NT2/D1 (cell line): ENCODE measurements at regions not wholly inside any gene's neighbourhood (a gene's known extent, or its start where the extent isn't known, plus 50 kb on each side); places are given as distances from the start of the nearest gene placed in this dataset.

Experiments used
- DNase-seq: peaks from one replicate; pipeline ENCODE4 v3.0.0-alpha.2; 2011; ENCODE audit warnings: low read depth, low spot score
- H3K27me3 ChIP-seq: 2 replicates; pipeline ENCODE4 v1.6.0; 2011; ENCODE audit warnings: mild to moderate bottlenecking; ENCODE audit not compliant: insufficient read length, insufficient read depth
- H3K36me3 ChIP-seq: 2 replicates; pipeline ENCODE4 v1.6.1; 2011; ENCODE audit warnings: mild to moderate bottlenecking, low read length, mixed read lengths; ENCODE audit not compliant: insufficient read depth, insufficient read length
- H3K4me1 ChIP-seq: 2 replicates; pipeline ENCODE4 v1.5.1; 2011; ENCODE audit not compliant: insufficient read depth, insufficient read length
- H3K4me3 ChIP-seq: 2 replicates; pipeline ENCODE4 v1.5.1; 2011; ENCODE audit warnings: low read depth; ENCODE audit not compliant: insufficient read length
- H3K9ac ChIP-seq: 2 replicates; pipeline ENCODE4 v1.6.0; 2011; ENCODE audit warnings: low read depth; ENCODE audit not compliant: insufficient read length
- H3K9me3 ChIP-seq: 2 replicates; pipeline ENCODE4 v1.5.1; 2011; ENCODE audit warnings: mild to moderate bottlenecking, low read length; ENCODE audit not compliant: insufficient read depth
- SUZ12 ChIP-seq: IDR thresholded peaks from 2 replicates; pipeline ENCODE4 v1.6.1; 2011; ENCODE audit not compliant: insufficient read length, insufficient read depth; ENCODE audit errors: extremely low read depth
- YY1 ChIP-seq: IDR thresholded peaks from 2 replicates; pipeline ENCODE4 v1.6.1; 2011; ENCODE audit not compliant: insufficient read length, insufficient read depth
- ZNF274 ChIP-seq: IDR thresholded peaks from 2 replicates; pipeline ENCODE4 v1.6.1; 2011; ENCODE audit warnings: mild to moderate bottlenecking, low read depth, low read length

DNA sequence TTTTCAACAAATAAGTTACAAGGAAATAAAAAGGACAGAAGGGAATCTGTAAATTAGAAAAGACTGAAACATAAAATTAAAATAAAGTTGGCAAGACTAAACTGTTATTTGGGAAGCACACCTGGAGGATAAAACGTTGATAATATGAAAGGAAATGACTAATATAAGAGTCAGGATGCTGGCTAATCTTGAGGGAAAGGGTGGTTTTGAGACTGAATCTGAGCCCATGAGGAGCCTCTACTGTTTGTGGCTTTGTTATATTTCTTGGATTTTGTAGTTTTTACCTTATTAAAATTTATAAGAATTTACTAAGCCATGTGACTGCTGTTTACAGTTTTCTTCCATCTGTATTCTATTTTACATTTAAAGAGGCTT is 718.0 kb upstream of the SPRY2 start:
- no peak for DNase-seq
- H3K9me3 ChIP-seq, result no peaks in the 10 kb centered on the region
- H3K27me3 ChIP-seq, result no peaks in the 10 kb centered on the region
- no peak overlapping the region for H3K9ac ChIP-seq
- H3K36me3 ChIP-seq, result no peaks in the 10 kb centered on the region
- no peak overlapping the region for H3K4me3 ChIP-seq
- H3K4me1 ChIP-seq, result no peaks in the 10 kb centered on the region
- TF ChIP-seq SUZ12, result no peak
- TF ChIP-seq ZNF274, result no peak
- no peak for TF ChIP-seq YY1

- TF ChIP-seq ZNF274, result no peak
- TF ChIP-seq SUZ12, result no peak
- no peak for TF ChIP-seq YY1
- no peak overlapping the region for H3K9ac ChIP-seq
- no peaks in the 10 kb centered on the region for H3K27me3 ChIP-seq
- no peak overlapping the region for H3K4me3 ChIP-seq
- H3K4me1 ChIP-seq, result no peaks in the 10 kb centered on the region
- no peaks in the 10 kb centered on the region for H3K9me3 ChIP-seq
- DNase-seq, result no peak
- H3K36me3 ChIP-seq, result no peaks in the 10 kb centered on the region
These were observed 717.4 kb upstream of the SPRY2 start for GRCh38 chr13:81058211-81058915.

- no peaks in the 10 kb centered on the region for H3K36me3 ChIP-seq
- H3K9ac ChIP-seq, result no peak overlapping the region
- no peak overlapping the region for H3K4me3 ChIP-seq
- no peak for DNase-seq
- no peaks in the 10 kb centered on the region for H3K9me3 ChIP-seq
- H3K27me3 ChIP-seq, result no peaks in the 10 kb centered on the region
- H3K4me1 ChIP-seq, result no peaks in the 10 kb centered on the region
- TF ChIP-seq ZNF274 (no peak), YY1 (no peak)
These were observed 710.9 kb upstream of the SPRY2 start for GRCh38 chr13:81051873-81052272.

DNA sequence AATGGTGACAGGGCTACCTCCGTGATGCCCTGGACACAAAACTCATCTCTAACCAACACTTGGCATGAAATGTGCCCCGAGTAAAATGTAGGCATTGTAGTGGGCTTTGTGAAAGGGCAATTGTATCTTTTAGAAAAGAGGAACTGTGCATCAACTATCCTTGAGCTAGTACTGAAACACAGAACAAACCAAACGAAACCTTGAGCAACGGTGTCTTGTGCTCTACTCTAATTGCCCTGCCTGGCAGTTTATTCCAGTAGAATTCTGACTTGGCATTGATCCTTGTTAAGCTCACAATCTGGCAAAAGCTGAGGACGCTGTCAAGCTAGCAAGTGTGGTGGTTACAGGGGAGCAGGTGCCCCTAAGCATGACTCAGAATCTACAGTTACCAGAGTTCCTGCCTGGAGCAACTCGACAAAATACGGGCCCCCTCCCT is 707.1 kb upstream of the SPRY2 start:
- DNase-seq, result no peak
- Histone ChIP-seq H3K36me3 (no peaks in the 10 kb centered on the region), H3K4me1 (no peaks in the 10 kb centered on the region), H3K4me3 (no peak overlapping the region), H3K9ac (no peak overlapping the region), H3K9me3 (no peaks in the 10 kb centered on the region), H3K27me3 (no peaks in the 10 kb centered on the region)
- TF ChIP-seq YY1, result no peak
- TF ChIP-seq SUZ12, result no peak
- no peak for TF ChIP-seq ZNF274

- Histone ChIP-seq H3K9me3 (no peaks in the 10 kb centered on the region), H3K36me3 (no peaks in the 10 kb centered on the region), H3K9ac (no peak overlapping the region), H3K27me3 (no peaks in the 10 kb centered on the region), H3K4me1 (no peaks in the 10 kb centered on the region), H3K4me3 (no peak overlapping the region)
- TF ChIP-seq SUZ12 (no peak), YY1 (no peak), ZNF274 (no peak)
- DNase-seq, result no peak
These were observed 700.8 kb upstream of the SPRY2 start for GRCh38 chr13:81041761-81042160.

DNA sequence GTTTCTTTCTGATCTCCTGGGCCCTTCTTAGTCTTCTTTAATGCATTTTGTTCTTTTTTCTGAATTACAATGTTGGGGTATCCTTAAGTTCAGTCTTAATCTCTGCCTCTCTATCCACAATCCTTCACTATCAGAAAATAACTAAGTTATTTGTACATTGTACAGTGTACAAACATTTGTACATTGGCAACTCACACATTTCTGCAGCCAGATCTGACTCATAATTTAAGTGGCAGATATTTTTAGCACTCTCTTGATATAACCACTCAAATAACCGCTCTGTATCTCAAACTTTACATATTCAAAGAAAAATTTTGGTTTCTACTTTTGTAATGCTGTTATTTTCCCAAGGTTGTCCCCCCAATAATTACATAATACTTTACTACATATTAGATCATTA is 691.1 kb upstream of the SPRY2 start:
- Histone ChIP-seq H3K4me1 (no peaks in the 10 kb centered on the region), H3K9ac (no peak overlapping the region), H3K4me3 (no peak overlapping the region), H3K27me3 (no peaks in the 10 kb centered on the region), H3K36me3 (no peaks in the 10 kb centered on the region), H3K9me3 (no peaks in the 10 kb centered on the region)
- DNase-seq, result no peak
- TF ChIP-seq YY1 (no peak), ZNF274 (no peak), SUZ12 (no peak)

DNA sequence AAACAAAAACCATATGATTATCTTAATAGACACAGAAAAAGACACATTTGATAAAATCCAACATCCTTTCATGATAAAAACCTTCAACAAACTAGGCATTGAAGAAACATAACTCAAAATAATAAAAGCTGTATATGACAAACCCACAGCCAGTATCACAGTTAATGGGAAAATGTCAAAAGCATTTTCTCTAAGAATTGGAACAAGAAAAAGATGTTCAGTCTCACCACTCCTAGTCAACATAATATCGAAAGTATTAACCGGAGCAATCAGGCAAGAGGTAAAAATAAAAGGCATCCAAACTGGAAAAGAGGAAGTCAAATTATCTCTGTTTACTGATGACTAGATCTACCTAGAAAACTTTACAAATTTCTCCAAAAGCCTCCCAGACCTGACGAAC is 684.2 kb upstream of the SPRY2 start:
- Histone ChIP-seq H3K4me3 (no peak overlapping the region), H3K9me3 (no peaks in the 10 kb centered on the region), H3K9ac (no peak overlapping the region), H3K4me1 (no peaks in the 10 kb centered on the region), H3K27me3 (no peaks in the 10 kb centered on the region), H3K36me3 (no peaks in the 10 kb centered on the region)
- TF ChIP-seq SUZ12 (no peak), ZNF274 (no peak), YY1 (no peak)
- no peak for DNase-seq
